ENCODE measurements at regions not wholly inside any gene's neighbourhood (a gene's known extent, or its start where the extent isn't known, plus 50 kb on each side); places are given as distances from the start of the nearest gene placed in this dataset.

DNA sequence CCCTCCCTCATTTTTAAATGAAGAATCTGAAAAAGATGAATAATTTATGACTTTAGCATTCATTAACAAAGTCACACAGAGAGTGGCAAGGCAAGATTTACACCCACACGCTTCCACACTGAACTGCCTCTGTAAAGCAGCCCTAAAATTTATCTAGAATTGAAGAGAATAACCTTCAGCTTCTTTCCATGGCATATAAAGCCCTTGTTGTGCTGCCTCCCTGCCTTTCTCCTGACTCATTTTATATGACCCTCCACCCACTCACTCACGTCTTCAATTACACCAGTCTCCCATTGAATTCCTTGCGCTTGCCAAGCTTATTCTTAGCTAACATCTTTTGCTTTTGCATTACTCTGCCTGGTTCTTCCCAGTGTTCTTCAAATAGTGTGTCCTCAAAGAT, 2649.3 kb downstream of the PCDH7 start:
- TF ChIP-seq POLR2AphosphoS5 (IDR thresholded peaks at IDR 0.05) (no peak), EP300 (IDR thresholded peaks at IDR 0.05) (no peak), POLR2A (IDR thresholded peaks at IDR 0.05) (no peak)
- TF ChIP-seq, protein P1, sequence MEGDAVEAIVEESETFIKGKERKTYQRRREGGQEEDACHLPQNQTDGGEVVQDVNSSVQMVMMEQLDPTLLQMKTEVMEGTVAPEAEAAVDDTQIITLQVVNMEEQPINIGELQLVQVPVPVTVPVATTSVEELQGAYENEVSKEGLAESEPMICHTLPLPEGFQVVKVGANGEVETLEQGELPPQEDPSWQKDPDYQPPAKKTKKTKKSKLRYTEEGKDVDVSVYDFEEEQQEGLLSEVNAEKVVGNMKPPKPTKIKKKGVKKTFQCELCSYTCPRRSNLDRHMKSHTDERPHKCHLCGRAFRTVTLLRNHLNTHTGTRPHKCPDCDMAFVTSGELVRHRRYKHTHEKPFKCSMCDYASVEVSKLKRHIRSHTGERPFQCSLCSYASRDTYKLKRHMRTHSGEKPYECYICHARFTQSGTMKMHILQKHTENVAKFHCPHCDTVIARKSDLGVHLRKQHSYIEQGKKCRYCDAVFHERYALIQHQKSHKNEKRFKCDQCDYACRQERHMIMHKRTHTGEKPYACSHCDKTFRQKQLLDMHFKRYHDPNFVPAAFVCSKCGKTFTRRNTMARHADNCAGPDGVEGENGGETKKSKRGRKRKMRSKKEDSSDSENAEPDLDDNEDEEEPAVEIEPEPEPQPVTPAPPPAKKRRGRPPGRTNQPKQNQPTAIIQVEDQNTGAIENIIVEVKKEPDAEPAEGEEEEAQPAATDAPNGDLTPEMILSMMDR (IDR thresholded peaks at IDR 0.05): no peak

DNA sequence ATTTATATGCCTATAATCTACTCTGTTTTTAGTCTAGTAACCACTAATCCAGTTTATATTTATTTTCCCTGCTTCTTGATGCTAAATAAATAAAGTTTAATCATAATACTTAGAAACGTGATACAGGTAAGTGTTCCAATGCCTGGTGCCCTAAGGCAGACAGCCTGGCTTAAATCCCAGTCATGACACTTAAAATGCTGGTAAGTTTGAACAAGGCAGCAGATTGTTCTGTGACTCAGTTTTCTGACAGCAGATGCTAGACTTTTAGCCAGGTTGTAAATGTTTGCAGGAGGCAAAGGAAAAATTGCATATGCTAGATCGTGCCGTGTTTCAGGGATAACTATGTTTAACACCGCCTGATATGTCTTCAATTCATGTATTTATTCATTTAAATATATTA, 2661.6 kb downstream of the PCDH7 start:
- H3K9me3 ChIP-seq: peaks cover 0 to 17% (median 8%) of the 10 kb centered on the region in 4 donors
- DNase-seq: peak in 1 of 2 donors; percentile 5
- no peak overlapping the region for H3K4me3 ChIP-seq
- TF ChIP-seq EP300 (IDR thresholded peaks at IDR 0.05) (no peak), POLR2A (IDR thresholded peaks at IDR 0.05) (no peak), POLR2AphosphoS5 (IDR thresholded peaks at IDR 0.05) (no peak)
- TF ChIP-seq, protein P1 (IDR thresholded peaks at IDR 0.05): no peak
- H3K27ac ChIP-seq: no peak overlapping the region
- intact Hi-C loops (cut with DNase I; ENCODE audit: low total_unique reads): no loop called here
- WGBS, 5 donors: 43 to 64% (median 59%) methylated on average over 4 of the region's 4 CpGs
- no peaks in the 10 kb centered on the region for H3K27me3 ChIP-seq
- no peaks in the 10 kb centered on the region for H3K4me1 ChIP-seq
- no peaks in the 10 kb centered on the region for H3K36me3 ChIP-seq

More for the DNA sequence above, 2649.3 kb downstream of the PCDH7 start:
- intact Hi-C loops (cut with DNase I; ENCODE audit: low total_unique reads): no loop called here
- Histone ChIP-seq H3K27ac (no peak overlapping the region), H3K27me3 (no peaks in the 10 kb centered on the region), H3K4me1 (no peaks in the 10 kb centered on the region), H3K9me3 (peaks cover 0 to 14% (median 4%) of the 10 kb centered on the region in 4 donors), H3K4me3 (no peak overlapping the region), H3K36me3 (no peaks in the 10 kb centered on the region)
- peak in 1 of 2 donors; percentile 5 for DNase-seq
- WGBS, 5 donors: 58 to 83% (median 75%) methylated on average over 3 of the region's 3 CpGs

DNA sequence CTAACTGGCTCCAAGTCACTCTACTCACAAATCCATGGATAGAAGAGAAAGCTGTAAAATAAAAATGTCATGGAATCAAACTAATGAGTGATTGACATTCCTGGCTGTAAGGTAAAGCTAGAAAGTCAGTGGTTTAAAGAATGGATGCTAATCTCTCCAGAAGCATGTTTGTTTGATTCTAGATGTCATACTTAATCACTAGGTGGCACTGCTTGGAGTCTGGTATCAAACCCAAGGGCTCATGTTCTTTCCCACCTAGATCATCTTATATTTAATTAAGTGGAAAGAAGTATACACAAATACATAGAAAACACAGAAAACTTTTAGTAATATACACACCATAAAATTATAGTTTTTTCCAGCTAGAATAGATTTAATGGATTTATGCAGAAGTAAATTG, 2666.6 kb downstream of the PCDH7 start:
- Histone ChIP-seq H3K36me3 (no peaks in the 10 kb centered on the region), H3K27ac (no peak overlapping the region), H3K4me3 (no peak overlapping the region), H3K4me1 (no peaks in the 10 kb centered on the region), H3K9me3 (peaks cover 0 to 17% (median 8%) of the 10 kb centered on the region in 4 donors), H3K27me3 (no peaks in the 10 kb centered on the region)
- TF ChIP-seq POLR2AphosphoS5 (IDR thresholded peaks at IDR 0.05) (no peak), POLR2A (IDR thresholded peaks at IDR 0.05) (no peak), EP300 (IDR thresholded peaks at IDR 0.05) (no peak)
- TF ChIP-seq, protein P1 (IDR thresholded peaks at IDR 0.05): no peak
- intact Hi-C loops (cut with DNase I; ENCODE audit: low total_unique reads): no loop called here
- no peak for DNase-seq

DNA sequence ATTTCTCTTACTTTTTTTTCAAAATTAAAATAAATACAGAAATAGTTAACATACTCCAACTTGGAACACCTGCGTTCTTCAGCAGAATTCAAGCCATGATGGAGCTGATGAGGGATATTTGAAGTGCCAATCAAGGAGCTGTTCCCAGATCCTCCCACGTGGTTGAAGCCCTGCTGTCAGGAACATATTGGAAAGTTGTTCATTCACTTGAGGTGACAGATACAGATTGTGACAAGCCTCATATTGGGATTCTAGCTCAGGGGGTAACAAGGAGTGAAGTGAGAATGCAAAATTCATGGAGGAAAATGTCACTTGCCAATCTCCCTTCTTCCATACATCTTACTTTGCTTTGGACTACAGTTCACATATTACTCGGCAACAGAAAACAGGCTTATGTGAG, 2670.8 kb downstream of the PCDH7 start:
- Histone ChIP-seq H3K9me3 (no peaks in the 10 kb centered on the region), H3K4me1 (no peaks in the 10 kb centered on the region), H3K27ac (no peak overlapping the region), H3K36me3 (no peaks in the 10 kb centered on the region), H3K27me3 (no peaks in the 10 kb centered on the region), H3K4me3 (no peak overlapping the region)
- no peak for DNase-seq
- intact Hi-C loops (cut with DNase I; ENCODE audit: low total_unique reads): no loop called here
- no peak for TF ChIP-seq POLR2A (IDR thresholded peaks at IDR 0.05)
- no peak for TF ChIP-seq EP300 (IDR thresholded peaks at IDR 0.05)
- TF ChIP-seq POLR2AphosphoS5 (IDR thresholded peaks at IDR 0.05): no peak
- TF ChIP-seq, protein P1 (IDR thresholded peaks at IDR 0.05): no peak
- 65 to 74% (median 69%) methylated on average over 3 of the region's 3 CpGs for WGBS, 5 donors

Data from stomach (tissue), 8 donors.